Panc1 (cell line): ENCODE measurements at regions not wholly inside any gene's neighbourhood (a gene's known extent, or its start where the extent isn't known, plus 50 kb on each side); places are given as distances from the start of the nearest gene placed in this dataset.

Experiments used
- ATAC-seq: fragments of 200-7000 bp; cut with Tn5 transposase; 2 replicates; pipeline ENCODE4 v1.9.1; 2020; ENCODE audit warnings: mild to moderate bottlenecking, moderate library complexity
- BruUV-seq: library from RNA; stranded (reverse); fragments of 400-500 nt; replicated peaks from 2 replicates; lab custom pipeline; 2021; lab: Mats Ljungman, UMichigan
- CTCF ChIA-PET: fragments of 300-600 bp; sonication (Branson Sonifier 250); formaldehyde crosslinking; loops from one replicate; lab custom pipeline; 2022; ENCODE audit warnings: antibody characterized with exemption; lab: Charles Lee
- POLR2A ChIA-PET: fragments of 300-600 bp; sonication (Branson Sonifier 250); formaldehyde crosslinking; loops from one replicate; lab custom pipeline; 2022; ENCODE audit warnings: antibody characterized with exemption; lab: Charles Lee
- DNase-seq: peaks from one replicate; pipeline ENCODE4 v3.0.0-alpha.2; 2010; ENCODE audit warnings: low read depth, low spot score
- H3K27ac ChIP-seq: 2 replicates; pipeline ENCODE4 v1.5.1; 2011; ENCODE audit warnings: mild to moderate bottlenecking, low read length, inconsistent platforms
- H3K27me3 ChIP-seq: fragments of 200-500 bp; sonication (Bioruptor generic); 2 replicates; pipeline ENCODE4 v1.6.0; 2014; ENCODE audit warnings: low read length, inconsistent platforms; ENCODE audit not compliant: control insufficient read depth, insufficient read depth
- H3K36me3 ChIP-seq: fragments of 200-500 bp; sonication (Bioruptor generic); 2 replicates; pipeline ENCODE4 v1.5.1; 2014; ENCODE audit warnings: inconsistent platforms, mild to moderate bottlenecking, low read length, moderate library complexity; ENCODE audit not compliant: control insufficient read depth, insufficient read depth
- H3K4me1 ChIP-seq: 2 replicates; pipeline ENCODE4 v1.5.1; 2011; ENCODE audit warnings: inconsistent platforms, mild to moderate bottlenecking, low read length, moderate library complexity; ENCODE audit not compliant: control insufficient read depth, insufficient read depth
- H3K4me3 ChIP-seq, 2 experiments: 2 replicates each; pipeline ENCODE4 v1.5.1; 2011 to 2012; ENCODE audit warnings: low read depth in 2 of 2, low read length in 2 of 2, mild to moderate bottlenecking in 2 of 2, inconsistent platforms in 1 of 2, moderate library complexity in 1 of 2
- H3K9me3 ChIP-seq: fragments of 200-500 bp; sonication (Bioruptor generic); 2 replicates; pipeline ENCODE4 v1.5.1; 2014; ENCODE audit warnings: low read depth, mild to moderate bottlenecking, inconsistent platforms, low read length, moderate library complexity; ENCODE audit not compliant: control insufficient read depth, insufficient read depth
- CTCF ChIP-seq: fragments of 450-650 bp; IDR thresholded peaks from 2 replicates; pipeline ENCODE4 v1.5.1; 2017; ENCODE audit warnings: mild to moderate bottlenecking
- POLR2AphosphoS5 ChIP-seq: IDR thresholded peaks from 2 replicates; pipeline ENCODE4 v1.6.1; 2012; ENCODE audit warnings: mild to moderate bottlenecking, low read depth, low read length, moderate library complexity
- SIN3A ChIP-seq: IDR thresholded peaks from 2 replicates; pipeline ENCODE4 v1.6.1; 2012; ENCODE audit warnings: low read depth, mild to moderate bottlenecking, low read length, moderate library complexity, borderline replicate concordance; ENCODE audit not compliant: insufficient read depth
- TCF7L2 ChIP-seq: IDR thresholded peaks from 2 replicates; pipeline ENCODE4 v1.6.1; 2011; ENCODE audit warnings: mild to moderate bottlenecking, low read depth, low read length, inconsistent platforms
- in situ Hi-C: cut with HindIII; loops from 2 replicates; pipeline ENCODE4 v1.10.0; 2016; ENCODE audit warnings: low sequenced_read_pairs, low pct_unique_long_range_greater_than_20kb
- intact Hi-C: fragments of 100-400 bp; cut with micrococcal nuclease; formaldehyde crosslinking; loops from one replicate; pipeline ENCODE4 v1.10.0; 2022; ENCODE audit not compliant: unreplicated experiment
- TF ChIP-seq, protein P1 (sequence below), 2 experiments: IDR thresholded peaks; 2 replicates each; pipeline ENCODE4 v1.6.1; 2011 to 2012; ENCODE audit warnings: low read depth in 2 of 2, control low read depth in 1 of 2, low read length in 1 of 2, mild to moderate bottlenecking in 1 of 2, moderate library complexity in 1 of 2; ENCODE audit not compliant: insufficient read depth in 1 of 2

- TF ChIP-seq POLR2AphosphoS5 (no peak), SIN3A (no peak), CTCF (no peak), TCF7L2 (no peak)
- TF ChIP-seq, protein P1, sequence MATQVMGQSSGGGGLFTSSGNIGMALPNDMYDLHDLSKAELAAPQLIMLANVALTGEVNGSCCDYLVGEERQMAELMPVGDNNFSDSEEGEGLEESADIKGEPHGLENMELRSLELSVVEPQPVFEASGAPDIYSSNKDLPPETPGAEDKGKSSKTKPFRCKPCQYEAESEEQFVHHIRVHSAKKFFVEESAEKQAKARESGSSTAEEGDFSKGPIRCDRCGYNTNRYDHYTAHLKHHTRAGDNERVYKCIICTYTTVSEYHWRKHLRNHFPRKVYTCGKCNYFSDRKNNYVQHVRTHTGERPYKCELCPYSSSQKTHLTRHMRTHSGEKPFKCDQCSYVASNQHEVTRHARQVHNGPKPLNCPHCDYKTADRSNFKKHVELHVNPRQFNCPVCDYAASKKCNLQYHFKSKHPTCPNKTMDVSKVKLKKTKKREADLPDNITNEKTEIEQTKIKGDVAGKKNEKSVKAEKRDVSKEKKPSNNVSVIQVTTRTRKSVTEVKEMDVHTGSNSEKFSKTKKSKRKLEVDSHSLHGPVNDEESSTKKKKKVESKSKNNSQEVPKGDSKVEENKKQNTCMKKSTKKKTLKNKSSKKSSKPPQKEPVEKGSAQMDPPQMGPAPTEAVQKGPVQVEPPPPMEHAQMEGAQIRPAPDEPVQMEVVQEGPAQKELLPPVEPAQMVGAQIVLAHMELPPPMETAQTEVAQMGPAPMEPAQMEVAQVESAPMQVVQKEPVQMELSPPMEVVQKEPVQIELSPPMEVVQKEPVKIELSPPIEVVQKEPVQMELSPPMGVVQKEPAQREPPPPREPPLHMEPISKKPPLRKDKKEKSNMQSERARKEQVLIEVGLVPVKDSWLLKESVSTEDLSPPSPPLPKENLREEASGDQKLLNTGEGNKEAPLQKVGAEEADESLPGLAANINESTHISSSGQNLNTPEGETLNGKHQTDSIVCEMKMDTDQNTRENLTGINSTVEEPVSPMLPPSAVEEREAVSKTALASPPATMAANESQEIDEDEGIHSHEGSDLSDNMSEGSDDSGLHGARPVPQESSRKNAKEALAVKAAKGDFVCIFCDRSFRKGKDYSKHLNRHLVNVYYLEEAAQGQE (IDR thresholded peaks at IDR 0.05; ENCODE audit: insufficient read depth in 1 of 2, low read depth in 2 of 2, low read length in 1 of 2), result no peak
- in situ Hi-C loops (no loop called here), intact Hi-C loops (no loop called here)
- no peaks in the 10 kb centered on the region for H3K36me3 ChIP-seq
- H3K27ac ChIP-seq, result no peak overlapping the region
- peaks cover 12% of the 10 kb centered on the region; the same call in 1 of the 2 replicates for H3K4me1 ChIP-seq
- ATAC-seq (no peak), DNase-seq (no peak)
- ChIA-PET POLR2A (no interaction called here), CTCF (no interaction called here)
- no TSS peak for BruUV-seq
- H3K27me3 ChIP-seq, result peaks cover 11% of the 10 kb centered on the region
- H3K9me3 ChIP-seq, result no peaks in the 10 kb centered on the region
- no peak overlapping the region for H3K4me3 ChIP-seq
These were observed 68.1 kb downstream of the KLF15 start for GRCh38 chr3:126289096-126289495.

- intact Hi-C loops, result no loop called here
- ATAC-seq (no peak), DNase-seq (no peak)
- ChIA-PET CTCF (no interaction called here), POLR2A (no interaction called here)
- in situ Hi-C loops, result no loop called here
- no peak for TF ChIP-seq POLR2AphosphoS5
- H3K27ac ChIP-seq, result no peak overlapping the region
- BruUV-seq, result no TSS peak
- H3K9me3 ChIP-seq, result no peaks in the 10 kb centered on the region
- H3K36me3 ChIP-seq, result no peaks in the 10 kb centered on the region
- peaks cover 11% of the 10 kb centered on the region for H3K27me3 ChIP-seq
- no peak overlapping the region for H3K4me3 ChIP-seq
- H3K4me1 ChIP-seq, result peaks cover 12% of the 10 kb centered on the region; the same call in 1 of the 2 replicates
These were observed 68.9 kb downstream of the KLF15 start for GRCh38 chr3:126288314-126288713.

DNA sequence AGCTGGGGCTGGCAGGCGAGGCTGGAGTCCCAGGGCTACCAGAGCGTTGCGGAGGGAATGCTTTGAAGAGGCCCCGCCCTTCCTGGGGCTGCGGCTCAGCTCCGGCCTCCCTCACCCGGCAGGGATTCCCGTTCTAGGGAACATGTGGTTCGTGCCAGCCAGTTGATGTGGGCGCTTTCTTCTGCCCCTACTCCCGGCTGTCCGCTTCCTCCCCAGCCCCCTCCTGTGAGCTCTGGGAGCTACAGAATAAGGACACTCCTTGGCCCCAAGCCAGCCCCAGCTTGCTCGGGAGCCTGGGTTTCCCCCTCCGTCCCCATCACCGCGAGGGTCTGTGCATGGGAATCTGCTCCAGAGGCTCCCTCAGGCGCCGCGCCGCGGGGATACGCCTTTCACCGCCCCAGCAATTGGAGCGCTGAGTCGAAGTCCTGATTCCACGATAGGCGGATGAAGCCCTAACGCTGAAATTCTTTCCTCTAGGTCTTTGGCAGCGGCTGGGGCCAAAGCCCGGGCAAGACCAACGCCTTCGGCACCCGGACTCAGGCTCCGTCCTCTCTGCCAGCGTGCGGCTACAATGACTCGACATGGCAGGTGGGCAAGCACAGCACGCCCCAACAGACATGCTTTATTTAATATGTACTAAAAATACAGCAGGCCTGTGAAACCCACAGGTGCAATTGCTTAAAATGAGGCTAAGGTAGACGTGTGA is 69.5 kb downstream of the KLF15 start:
- Histone ChIP-seq H3K27ac (no peak overlapping the region), H3K4me1 (peaks cover 12% of the 10 kb centered on the region; the same call in 1 of the 2 replicates), H3K36me3 (no peaks in the 10 kb centered on the region), H3K4me3 (peak overlapping the region; percentile 21 to 32), H3K27me3 (peaks cover 11% of the 10 kb centered on the region), H3K9me3 (no peaks in the 10 kb centered on the region)
- in situ Hi-C loops (no loop called here), intact Hi-C loops (no loop called here)
- ATAC-seq (peak; percentile 82), DNase-seq (no peak)
- ChIA-PET CTCF (no interaction called here), POLR2A (interaction anchor here (0.6 kb wide), 2 partner anchors 40 to 308 kb away, joined by 7 to 9 read pairs; no protein-coding TSS in a partner anchor)
- no peak for TF ChIP-seq POLR2AphosphoS5
- peak; percentile 54; the same call in 1 of the 2 replicates for TF ChIP-seq TCF7L2
- BruUV-seq, result no TSS peak
